RWPE2 (cell line): ENCODE measurements at regions not wholly inside any gene's neighbourhood (a gene's known extent, or its start where the extent isn't known, plus 50 kb on each side); places are given as distances from the start of the nearest gene placed in this dataset.

Experiments used
- ATAC-seq: fragments of 200-7000 bp; cut with Tn5 transposase; 3 replicates; pipeline ENCODE4 v1.9.1; 2021; ENCODE audit warnings: low read depth
- DNase-seq: peaks from one replicate; pipeline ENCODE4 v3.0.0-alpha.2; 2020; ENCODE audit warnings: low spot score
- H3K27ac ChIP-seq: fragments of 450-650 bp; 2 replicates; pipeline ENCODE4 v1.5.1; 2017; ENCODE audit warnings: mild to moderate bottlenecking; ENCODE audit not compliant: poor library complexity, severe bottlenecking
- H3K27me3 ChIP-seq: fragments of 250-450 bp; sonication (Bioruptor Pico); 2 replicates; pipeline ENCODE4 v1.5.1; 2021; ENCODE audit warnings: mild to moderate bottlenecking, moderate library complexity; ENCODE audit not compliant: insufficient read depth, poor library complexity, severe bottlenecking
- H3K36me3 ChIP-seq: fragments of 250-450 bp; sonication (Bioruptor Pico); 2 replicates; pipeline ENCODE4 v1.5.1; 2020; ENCODE audit warnings: low read depth, mild to moderate bottlenecking, moderate library complexity
- H3K4me1 ChIP-seq: fragments of 250-450 bp; sonication (Bioruptor Pico); 2 replicates; pipeline ENCODE4 v1.5.1; 2021; ENCODE audit warnings: mild to moderate bottlenecking, moderate library complexity; ENCODE audit not compliant: insufficient read depth, poor library complexity, severe bottlenecking
- H3K4me3 ChIP-seq: fragments of 250-450 bp; sonication (Bioruptor Pico); 2 replicates; pipeline ENCODE4 v1.5.1; 2021; ENCODE audit warnings: mild to moderate bottlenecking, moderate library complexity; ENCODE audit not compliant: severe bottlenecking
- H3K9me3 ChIP-seq: fragments of 250-450 bp; sonication (Bioruptor Pico); 2 replicates; pipeline ENCODE4 v1.5.1; 2021; ENCODE audit warnings: mild to moderate bottlenecking, moderate library complexity; ENCODE audit not compliant: severe bottlenecking
- TF ChIP-seq, protein P1 (sequence below): fragments of 450-650 bp; IDR thresholded peaks from one replicate; pipeline ENCODE4 v1.5.1; 2017; ENCODE audit warnings: mild to moderate bottlenecking, moderate library complexity; ENCODE audit not compliant: poor library complexity, severe bottlenecking

DNA sequence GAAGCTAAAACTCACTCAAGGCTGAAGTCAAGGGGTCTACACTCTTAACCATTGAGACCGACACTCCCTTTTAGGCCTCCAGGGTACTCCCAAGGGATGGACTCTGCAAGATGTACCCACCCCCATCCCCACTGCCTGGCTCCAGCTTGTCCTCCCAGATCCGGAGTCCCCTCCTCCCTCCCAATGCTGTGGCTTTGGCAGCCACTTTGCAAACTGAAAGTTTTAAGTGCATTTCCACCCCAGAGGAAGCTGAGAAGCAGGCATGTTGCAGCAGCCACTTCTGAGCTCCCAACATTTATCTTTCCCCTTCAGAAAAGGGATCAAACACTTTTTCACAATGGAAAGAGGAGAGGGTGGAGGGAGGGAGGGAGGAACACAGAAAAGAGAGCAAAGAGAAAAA is 115.2 kb downstream of the COPRS start:
- no peak overlapping the region for H3K4me3 ChIP-seq
- no peak for DNase-seq
- no peak overlapping the region for H3K27ac ChIP-seq
- no peaks in the 10 kb centered on the region for H3K9me3 ChIP-seq
- H3K4me1 ChIP-seq = no peaks in the 10 kb centered on the region
- H3K36me3 ChIP-seq = no peaks in the 10 kb centered on the region
- TF ChIP-seq, protein P1, sequence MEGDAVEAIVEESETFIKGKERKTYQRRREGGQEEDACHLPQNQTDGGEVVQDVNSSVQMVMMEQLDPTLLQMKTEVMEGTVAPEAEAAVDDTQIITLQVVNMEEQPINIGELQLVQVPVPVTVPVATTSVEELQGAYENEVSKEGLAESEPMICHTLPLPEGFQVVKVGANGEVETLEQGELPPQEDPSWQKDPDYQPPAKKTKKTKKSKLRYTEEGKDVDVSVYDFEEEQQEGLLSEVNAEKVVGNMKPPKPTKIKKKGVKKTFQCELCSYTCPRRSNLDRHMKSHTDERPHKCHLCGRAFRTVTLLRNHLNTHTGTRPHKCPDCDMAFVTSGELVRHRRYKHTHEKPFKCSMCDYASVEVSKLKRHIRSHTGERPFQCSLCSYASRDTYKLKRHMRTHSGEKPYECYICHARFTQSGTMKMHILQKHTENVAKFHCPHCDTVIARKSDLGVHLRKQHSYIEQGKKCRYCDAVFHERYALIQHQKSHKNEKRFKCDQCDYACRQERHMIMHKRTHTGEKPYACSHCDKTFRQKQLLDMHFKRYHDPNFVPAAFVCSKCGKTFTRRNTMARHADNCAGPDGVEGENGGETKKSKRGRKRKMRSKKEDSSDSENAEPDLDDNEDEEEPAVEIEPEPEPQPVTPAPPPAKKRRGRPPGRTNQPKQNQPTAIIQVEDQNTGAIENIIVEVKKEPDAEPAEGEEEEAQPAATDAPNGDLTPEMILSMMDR = no peak
- H3K27me3 ChIP-seq = no peaks in the 10 kb centered on the region
- ATAC-seq = no peak

DNA sequence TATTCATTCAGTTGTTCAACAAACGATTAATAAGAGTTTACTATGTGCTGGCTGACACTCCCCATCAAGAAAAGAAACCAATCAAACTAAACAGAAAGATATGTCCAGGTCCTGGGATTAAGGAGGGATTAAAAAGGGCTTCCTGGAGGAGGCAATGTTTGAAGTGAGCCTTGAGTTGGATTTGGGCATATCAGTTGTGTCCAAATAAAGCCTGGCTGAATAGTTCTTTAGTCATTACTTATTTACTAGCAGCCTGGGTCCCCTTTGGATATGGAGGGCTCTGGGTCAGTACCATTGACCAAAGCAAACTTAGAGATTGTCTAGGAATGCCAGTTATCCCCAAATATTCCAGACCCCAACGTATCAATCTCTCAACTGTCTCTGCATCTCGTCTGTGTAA is 117.7 kb downstream of the COPRS start:
- Histone ChIP-seq H3K4me3 (no peak overlapping the region), H3K9me3 (no peaks in the 10 kb centered on the region), H3K36me3 (no peaks in the 10 kb centered on the region), H3K4me1 (no peaks in the 10 kb centered on the region), H3K27ac (no peak overlapping the region), H3K27me3 (no peaks in the 10 kb centered on the region)
- ATAC-seq (no peak), DNase-seq (no peak)
- TF ChIP-seq, protein P1 = no peak

DNA sequence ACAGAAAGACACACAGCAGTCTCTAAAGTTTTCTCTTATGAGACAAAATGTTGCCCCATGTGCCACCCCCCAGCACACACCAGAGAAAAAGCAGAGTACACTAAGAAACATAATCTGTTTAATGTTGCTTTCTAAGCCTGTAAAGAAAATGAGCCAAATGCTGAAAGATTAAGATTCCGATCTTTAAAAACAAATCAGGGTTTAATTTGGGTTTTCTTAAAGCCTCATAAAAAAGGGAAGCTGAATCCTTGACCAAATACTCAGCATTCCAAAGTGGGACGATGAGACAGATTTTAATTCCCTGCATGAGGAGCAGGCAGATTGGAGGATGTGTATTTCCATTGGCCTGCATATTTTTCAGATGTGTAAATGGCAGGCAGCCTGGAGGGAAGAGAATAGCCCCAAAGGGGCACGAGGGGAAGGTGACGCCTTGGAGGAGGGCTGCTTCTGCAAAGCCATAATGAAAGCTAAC is 118.4 kb downstream of the COPRS start:
- H3K27ac ChIP-seq = no peak overlapping the region
- H3K9me3 ChIP-seq = no peaks in the 10 kb centered on the region
- ATAC-seq (no peak; the same call in 2 of the 3 replicates), DNase-seq (no peak)
- H3K4me1 ChIP-seq = no peaks in the 10 kb centered on the region
- no peaks in the 10 kb centered on the region for H3K36me3 ChIP-seq
- TF ChIP-seq, protein P1 = no peak
- no peak overlapping the region for H3K4me3 ChIP-seq
- no peaks in the 10 kb centered on the region for H3K27me3 ChIP-seq

DNA sequence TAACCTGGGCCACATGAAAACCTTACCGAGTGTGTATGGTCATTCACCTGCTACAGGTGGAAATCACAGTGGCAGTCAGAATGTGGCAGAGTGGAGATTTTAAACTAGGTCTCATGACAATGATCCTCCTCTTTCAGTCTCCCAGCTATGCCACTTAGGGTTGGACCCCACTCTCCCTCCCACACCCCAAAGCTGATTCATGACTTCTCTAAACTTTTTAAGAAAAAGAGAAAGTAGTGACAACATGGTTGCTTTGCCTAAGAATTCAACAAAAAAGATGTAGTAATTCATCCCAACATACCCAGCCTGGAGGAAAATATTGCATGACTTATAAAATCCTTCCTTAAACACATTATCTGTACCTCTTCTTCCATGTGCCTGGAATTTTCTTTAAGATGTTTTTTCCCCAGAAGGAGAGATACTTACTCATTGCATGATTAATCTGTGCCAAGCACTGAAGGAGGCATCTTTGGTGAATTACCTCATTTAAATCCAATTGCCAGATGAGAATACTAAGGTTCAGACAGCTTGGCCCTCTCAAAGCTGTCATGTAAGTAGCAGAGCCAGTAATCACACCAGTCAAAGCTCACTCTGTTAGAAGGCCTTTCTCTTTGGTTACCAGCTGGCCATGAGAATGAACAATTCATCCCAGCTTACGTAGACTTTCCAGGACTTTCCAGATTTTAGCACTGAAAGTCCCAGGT is 119.9 kb downstream of the COPRS start:
- no peak for ATAC-seq
- DNase-seq = no peak
- H3K27ac ChIP-seq = no peak overlapping the region
- no peaks in the 10 kb centered on the region for H3K36me3 ChIP-seq
- no peaks in the 10 kb centered on the region for H3K9me3 ChIP-seq
- no peak overlapping the region for H3K4me3 ChIP-seq
- H3K4me1 ChIP-seq = no peaks in the 10 kb centered on the region
- no peaks in the 10 kb centered on the region for H3K27me3 ChIP-seq
- TF ChIP-seq, protein P1 = no peak

DNA sequence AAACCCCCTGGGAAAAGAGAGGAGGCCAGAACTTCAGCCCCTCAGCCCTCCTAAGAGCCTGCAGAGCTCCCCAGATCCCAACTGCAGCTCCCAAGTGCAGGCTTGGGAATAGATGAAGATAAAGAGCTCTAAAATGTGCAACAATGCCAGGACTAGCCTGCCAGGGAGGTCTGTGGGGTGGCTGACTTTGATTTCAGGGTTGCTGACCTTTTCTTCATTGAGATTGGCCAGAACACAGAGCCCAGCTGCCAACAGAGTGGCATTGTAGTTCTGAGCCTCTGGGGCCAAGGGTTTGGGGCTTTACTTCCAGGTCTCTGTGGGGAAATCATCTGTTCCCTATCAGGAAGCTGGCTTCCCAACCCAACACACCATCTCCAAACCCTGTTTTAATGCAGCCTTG is 120.6 kb downstream of the COPRS start:
- Histone ChIP-seq H3K27me3 (no peaks in the 10 kb centered on the region), H3K27ac (no peak overlapping the region)
- no peak for ATAC-seq

More for the DNA sequence above, 120.6 kb downstream of the COPRS start:
- Histone ChIP-seq H3K9me3 (no peaks in the 10 kb centered on the region), H3K4me1 (no peaks in the 10 kb centered on the region), H3K4me3 (no peak overlapping the region), H3K36me3 (no peaks in the 10 kb centered on the region)
- DNase-seq = no peak
- TF ChIP-seq, protein P1 = no peak
